ENCODE measurements at regions not wholly inside any gene's neighbourhood (a gene's known extent, or its start where the extent isn't known, plus 50 kb on each side); places are given as distances from the start of the nearest gene placed in this dataset.

- H3K27ac ChIP-seq (ENCODE audit: low read depth, low read length, poor library complexity, severe bottlenecking): no peak overlapping the region
- BruUV-seq (replicated peaks): no TSS peak
- ChIA-PET CTCF (no interaction called here), POLR2A (ENCODE audit: low non-redundant PET) (no interaction called here)
- intact Hi-C loops (cut with micrococcal nuclease; ENCODE audit: unreplicated experiment): no loop called here
- TF ChIP-seq CTCF (conservative IDR thresholded peaks at IDR 0.05; ENCODE audit: low read depth, low read length) (no peak), EZH2 (IDR thresholded peaks at IDR 0.05; ENCODE audit: borderline replicate concordance, low read depth, low read length, poor library complexity, severe bottlenecking) (no peak)
- no peaks in the 10 kb centered on the region for H3K36me3 ChIP-seq (ENCODE audit: insufficient read depth, low read length, poor library complexity, severe bottlenecking)
- H3K4me3 ChIP-seq (ENCODE audit: low read depth, low read length, poor library complexity, severe bottlenecking): no peak overlapping the region
- H3K9me3 ChIP-seq (ENCODE audit: low read depth, low read length, poor library complexity, severe bottlenecking): peaks cover 29% of the 10 kb centered on the region
- no peaks in the 10 kb centered on the region for H3K4me1 ChIP-seq (ENCODE audit: insufficient read depth, low read length, poor library complexity, severe bottlenecking)
- no peak for DNase-seq (ENCODE audit: low spot score)
- H3K27me3 ChIP-seq (replicated peaks; ENCODE audit: insufficient read depth, low read depth, low read length, poor library complexity): no peaks in the 10 kb centered on the region
Measured at GRCh38 chrX:82237328-82237727, 1035.4 kb downstream of the SH3BGRL start.
